HG02870 (cell line): ENCODE measurements at regions not wholly inside any gene's neighbourhood (a gene's known extent, or its start where the extent isn't known, plus 50 kb on each side); places are given as distances from the start of the nearest gene placed in this dataset.

ENCODE experiments used
- ATAC-seq: cut with Tn5 transposase; IDR thresholded peaks from one replicate; pipeline ENCODE4 v1.9.1; 2021; ENCODE audit warnings: mild to moderate bottlenecking, moderate library complexity; ENCODE audit not compliant: unreplicated experiment

DNA sequence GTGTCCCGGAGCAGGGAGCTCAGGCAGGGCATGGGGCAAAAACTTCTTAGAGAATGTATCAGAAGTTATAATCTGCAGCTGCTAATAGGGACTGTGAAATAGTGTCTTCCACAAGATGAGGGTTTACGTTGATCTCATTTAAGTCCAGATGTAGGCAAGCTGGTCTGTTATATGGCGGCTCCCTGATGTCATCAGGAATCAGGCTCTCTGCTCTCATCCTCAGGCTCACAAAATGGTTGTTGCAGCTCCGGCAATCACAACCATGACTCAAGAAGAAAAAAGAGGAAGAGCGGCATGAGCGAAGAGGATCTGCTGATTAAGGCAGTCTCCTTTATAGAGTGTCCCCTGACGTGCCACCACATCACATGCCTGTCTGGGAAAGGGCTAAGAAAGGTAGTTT, 191.3 kb downstream of the KLF5 start:
- ATAC-seq, result no peak

DNA sequence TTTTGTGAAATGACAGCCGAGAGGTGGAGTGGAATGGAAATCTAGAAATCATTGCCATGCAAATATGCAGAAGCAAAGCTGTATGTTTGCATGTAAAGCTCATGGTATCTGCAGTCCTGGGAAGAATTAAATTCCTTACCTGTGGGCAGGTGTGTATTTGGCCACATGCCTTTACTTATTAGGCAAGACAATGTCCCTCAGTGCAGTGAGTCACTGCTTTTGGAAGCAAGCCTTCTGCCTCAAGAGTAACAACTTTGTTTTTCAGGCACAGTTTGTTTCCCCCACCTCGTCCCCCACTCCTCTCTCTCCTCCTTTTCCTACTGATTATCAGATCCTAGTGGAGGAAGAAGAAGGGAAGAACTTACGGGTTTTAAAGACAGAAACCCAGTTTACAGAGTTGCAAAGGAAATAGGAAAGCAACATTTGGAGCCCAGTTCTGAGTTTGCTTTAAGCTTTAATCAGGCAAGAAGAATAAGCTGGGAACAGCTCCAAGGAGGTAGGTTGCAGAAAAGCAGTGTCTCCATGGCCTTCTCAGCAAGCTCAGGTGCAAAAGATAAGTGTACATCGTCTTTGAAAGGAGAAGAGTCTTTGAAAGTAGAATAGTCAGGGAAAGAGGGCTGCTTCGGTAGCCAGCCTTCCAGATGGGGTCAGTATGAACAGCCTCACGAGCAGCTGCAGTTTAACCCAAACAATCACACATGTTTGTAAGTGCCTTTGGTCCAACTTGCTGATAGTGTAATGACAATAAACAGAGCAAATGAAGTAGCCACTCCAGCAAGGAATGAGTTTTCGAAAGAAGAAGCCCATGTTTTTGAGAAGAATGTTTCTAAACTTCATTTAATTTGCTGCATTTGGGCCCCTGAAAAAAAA, 190.1 kb downstream of the KLF5 start:
- no peak for ATAC-seq

DNA sequence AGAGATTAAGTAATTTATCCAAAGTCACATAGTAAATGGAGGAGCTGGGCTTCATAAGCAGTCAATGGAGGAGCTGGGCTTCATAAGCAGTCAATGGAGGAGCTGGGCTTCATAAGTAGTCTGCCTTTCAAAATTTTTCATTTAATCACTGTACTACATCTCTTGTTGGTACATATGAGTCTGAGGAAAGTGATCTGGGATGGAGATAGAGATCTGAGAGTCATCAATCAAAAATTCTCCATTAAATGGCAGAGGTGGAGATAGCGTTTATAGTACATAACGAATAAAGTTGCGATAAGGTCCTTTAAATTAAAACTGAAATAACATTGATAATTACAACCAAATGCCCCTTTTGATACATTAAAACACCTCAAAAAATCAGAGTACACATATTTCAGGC, 189.3 kb downstream of the KLF5 start:
- no peak for ATAC-seq

DNA sequence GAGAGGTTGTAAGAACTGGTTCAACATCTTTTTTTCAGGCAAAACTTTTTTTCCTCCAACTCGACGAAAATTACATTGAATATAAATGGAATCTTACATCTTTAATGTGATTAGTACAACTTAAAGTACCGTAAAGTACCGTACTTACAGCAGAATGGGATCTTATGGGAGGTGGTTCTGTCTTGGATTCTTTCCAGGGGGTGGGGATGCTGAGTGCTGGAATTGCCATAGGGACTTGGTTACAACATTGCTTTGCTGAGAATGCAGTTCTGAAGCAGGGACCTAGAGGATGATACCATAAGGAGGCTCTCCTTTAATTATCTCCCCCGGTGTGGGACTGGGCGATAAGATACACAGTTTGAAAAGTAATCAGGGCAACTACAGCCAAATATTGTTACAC, 186.4 kb downstream of the KLF5 start:
- no peak for ATAC-seq

DNA sequence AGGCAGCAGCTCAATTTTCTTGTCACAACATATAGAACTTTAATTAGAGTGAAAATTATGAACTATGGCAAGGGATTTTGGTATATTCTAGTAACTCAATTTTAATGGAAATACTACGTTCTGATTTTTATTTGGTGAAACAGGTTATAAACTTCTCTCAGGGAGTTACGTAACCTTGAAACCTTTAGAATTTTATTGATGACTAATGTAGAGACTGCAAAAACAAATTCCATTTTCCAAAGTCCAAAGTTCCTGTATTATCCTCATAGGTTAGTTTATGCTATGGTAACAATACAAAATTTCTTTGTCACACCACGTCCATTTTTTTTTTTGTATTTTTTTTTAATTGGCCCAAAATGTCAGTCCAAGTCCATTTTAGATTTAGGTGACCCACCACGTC, 185.7 kb downstream of the KLF5 start:
- ATAC-seq, result no peak

DNA sequence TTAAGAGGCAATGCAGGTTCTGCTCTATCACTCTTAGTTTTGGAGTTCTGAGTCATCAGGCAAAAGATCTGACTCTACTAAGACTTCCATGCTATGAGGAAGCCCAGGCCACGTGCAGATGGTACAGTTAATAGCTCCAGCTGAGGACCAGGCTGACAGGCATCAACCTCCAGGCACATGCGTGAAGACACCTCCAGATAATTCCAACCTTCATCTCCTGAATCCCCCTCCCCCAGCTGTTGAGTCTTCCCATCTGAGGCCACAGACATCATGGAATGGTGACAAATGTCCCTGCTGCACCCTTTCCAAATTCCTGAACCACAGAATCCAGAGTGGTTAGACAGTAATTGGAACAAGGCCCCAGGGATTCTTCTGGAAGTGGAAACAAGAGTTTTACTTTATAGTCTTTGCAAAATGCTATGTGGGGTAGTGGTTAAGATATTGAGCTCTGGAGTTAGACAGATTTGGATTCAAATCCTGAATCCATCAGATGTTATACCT, 183.8 kb downstream of the KLF5 start:
- no peak for ATAC-seq

DNA sequence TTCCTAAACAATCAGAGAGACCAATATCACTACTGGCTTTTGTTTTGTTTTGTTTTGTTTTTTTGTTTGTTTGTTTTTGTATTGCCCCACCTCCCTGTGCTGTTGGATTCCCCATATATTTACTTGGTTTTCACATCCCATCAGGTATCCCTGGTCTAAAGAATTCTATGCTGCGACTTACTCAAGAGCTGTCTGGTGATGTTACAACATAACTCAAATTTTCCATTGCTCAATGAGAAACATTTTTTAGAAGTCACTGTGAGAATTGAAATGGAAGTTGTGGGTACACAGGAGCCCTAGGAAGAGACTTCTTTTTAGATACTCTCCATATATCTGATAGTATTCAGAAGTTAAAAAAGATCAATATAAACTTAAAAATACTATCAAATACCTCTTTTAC, 181.4 kb downstream of the KLF5 start:
- ATAC-seq, result no peak

DNA sequence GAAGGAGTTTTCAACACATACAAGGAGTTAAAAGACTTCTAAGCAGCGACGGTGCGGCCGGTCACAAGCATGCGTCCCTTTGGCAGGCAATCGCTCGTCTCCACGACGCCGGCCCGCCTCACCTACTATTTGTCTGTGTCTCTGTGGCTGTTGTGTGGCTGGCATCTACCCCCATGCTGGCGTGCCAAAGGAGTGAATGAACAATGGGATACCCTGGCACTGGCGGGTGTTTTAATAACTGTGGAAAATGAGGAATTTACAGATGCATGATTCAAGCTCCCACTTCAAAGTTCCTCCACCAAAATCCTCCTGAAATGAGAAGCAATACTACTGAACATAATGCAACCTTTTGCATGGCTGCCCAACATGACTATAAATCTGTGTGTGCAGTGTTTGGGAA, 176.6 kb downstream of the KLF5 start:
- no peak for ATAC-seq

DNA sequence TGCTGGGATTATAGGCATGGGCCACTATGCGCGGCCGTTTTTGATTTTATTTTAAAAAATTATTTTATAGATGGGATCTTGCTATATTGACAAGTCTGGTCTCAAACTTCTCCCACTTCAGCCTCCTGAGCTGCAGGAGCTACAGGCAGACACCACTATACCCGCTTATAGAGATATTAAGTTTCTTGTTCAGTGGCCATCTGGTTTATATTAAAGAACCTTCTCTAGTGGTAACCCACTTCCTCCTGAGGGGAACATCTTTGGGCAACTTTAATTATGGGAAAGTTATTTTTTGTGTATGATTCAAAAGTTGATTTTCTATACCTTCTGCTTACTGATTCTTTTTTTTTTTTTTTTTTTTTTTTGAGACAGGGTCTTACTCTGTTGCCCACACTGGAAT, 172.7 kb downstream of the KLF5 start:
- no peak for ATAC-seq

DNA sequence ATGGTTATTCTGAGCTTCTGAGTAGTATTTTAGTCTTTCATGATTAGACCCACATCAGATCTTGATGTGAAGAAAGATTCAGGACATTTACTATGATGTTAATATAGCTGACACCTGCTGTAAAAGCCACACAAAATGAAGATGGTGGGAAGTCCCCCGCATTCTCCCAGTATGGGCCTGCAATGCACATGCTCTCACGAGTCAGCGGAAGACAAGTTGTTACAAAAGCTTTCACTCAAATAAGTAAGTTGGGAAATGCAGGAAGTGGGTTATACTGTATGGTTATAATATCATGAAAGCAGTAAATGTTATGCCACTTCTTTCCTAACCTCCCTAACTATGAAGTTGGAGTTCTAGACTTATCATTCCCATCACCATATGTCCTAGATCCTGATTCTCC, 171.9 kb downstream of the KLF5 start:
- no peak for ATAC-seq

DNA sequence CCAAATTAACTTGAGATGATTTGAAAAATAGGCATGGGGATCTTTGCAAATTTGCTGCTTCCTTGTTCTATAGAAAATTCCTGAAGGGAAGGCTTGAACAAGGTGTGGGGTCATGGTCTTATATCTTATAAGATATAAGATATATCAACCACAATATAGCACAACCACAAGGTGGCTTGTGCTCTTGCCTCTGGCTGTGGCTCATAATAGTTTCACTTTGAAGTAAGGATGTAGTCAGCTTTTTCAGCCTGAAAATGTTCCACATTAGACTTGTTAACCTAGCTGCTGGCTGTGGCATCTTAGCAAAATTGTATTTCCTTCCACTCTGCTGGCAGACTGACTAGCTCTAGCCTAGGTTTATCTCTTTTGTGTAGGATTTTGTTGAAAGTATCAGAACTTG, 169.7 kb downstream of the KLF5 start:
- no peak for ATAC-seq

DNA sequence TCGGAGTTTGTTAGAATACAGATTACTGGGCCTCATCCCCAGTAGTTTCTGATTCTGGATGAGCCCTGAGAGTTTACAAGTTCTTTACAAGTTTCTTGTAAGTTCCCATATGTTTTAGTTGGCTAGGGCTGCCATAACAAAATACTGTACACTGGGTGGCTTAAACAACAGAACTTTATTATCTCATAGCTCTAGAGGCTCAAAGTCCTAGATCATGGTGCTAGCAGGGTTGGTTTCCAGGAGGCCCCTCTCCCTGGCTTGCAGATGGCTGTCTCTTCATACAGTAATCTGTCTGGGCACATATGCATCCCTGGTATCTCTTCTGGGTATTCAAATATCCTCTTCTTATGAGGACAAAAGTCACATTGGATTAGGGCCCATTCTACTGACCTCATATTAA, 167.2 kb downstream of the KLF5 start:
- ATAC-seq, result no peak

DNA sequence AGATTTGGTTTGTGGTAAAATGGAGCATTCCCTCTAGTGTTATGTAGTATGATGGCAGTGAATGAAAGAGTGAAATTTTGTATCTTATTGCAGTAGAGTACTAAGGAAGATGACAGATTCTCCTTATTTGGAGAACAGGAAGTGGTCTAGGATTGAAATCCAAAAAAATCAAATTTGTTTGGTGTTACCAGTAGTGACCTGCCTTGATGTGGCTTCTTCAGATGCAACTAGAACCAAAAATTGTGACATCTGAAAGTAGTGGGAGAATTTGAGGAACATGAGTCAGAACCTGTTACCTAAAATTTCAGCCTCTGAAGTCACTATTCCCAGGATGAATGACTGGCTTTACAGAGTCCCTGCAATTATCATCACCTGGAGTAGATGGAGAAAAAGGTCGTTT, 165.9 kb downstream of the KLF5 start:
- no peak for ATAC-seq

DNA sequence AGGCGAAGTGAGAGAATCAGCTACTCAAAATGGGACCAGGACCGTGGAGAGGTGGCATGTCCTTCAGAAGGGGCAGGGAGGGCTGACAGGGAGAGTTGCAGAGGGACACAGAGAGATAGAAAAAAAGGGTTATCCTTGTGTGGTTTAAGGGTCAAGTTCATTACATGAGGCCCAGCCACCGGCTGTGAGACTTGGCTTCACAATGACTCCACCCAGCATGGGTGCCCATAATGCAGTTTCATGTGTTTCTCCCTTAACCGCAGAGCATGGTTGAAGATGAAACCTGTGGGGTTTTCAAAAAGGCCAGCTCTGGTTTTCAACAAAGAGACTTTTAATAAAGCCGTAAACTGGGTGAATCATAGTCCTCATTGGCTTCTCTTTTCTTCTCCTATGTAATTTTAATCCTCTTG, 164.6 kb downstream of the KLF5 start:
- ATAC-seq, result peak; percentile 89

DNA sequence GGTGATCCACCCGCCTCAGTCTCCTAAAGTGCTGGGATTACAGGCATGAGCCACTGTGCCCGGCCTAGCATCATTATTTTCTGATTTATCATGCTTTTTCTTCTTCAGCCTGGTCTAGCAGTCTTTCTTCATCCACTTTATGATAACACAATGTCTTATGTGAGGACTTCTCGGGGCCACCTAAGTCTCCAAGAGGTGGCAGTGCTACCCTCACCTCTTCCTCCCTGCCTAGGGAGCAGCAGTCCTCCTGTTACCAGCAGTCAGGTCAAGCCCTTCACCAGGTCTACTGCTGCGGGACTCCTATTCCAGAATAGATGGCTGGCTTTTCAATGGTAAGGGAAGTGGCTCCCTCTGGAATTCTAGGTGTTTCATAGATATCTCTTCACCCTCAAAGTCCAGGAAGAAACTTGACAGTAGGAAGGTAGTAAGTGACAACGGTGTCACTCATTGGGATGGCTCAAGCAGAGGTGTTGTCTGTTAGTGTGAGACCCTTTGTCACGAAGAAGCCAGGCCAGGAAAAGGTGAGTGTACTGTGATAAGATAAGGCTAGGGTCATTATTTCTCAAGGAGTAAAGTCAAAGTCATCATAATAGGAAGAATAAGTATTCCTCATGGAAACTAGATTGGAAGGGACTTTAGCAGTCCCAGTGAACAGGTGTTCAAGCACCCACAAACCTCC, 164.0 kb downstream of the KLF5 start:
- no peak for ATAC-seq

DNA sequence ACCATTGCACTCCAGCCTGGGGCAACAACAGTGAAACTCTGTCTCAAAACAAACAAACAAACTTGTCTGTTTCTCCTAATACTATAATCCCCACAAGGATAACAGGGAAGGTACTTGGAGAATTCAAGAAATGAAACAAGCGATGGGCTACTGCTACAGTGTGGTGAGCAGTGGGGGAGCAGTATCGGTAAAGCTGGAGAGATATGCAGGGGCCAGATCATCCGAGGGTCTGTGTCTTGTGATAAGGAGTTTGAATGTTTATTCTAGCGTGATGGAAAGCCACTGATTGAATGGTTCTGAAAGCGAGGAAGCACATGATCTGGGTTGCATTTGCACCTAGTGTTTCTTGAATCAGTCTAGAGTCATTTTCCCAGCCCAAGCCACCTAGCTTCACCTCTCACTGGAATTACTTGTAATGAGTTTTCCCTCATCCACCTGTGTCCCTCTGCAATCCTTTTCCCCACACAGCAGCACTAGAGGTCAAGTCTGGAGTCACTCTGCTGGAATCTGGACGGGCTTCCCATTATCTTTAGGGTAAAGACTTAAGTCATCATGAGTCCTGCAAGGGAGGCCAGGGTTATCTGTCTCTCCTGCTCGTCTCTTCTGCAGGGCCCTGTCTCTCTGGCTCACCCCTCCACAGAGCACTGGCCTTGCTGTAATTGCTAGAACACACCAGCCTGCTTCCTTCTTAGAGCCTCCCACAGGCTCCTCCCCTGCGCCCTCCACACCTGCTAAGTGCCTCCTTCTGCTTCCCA, 162.3 kb downstream of the KLF5 start:
- no peak for ATAC-seq

DNA sequence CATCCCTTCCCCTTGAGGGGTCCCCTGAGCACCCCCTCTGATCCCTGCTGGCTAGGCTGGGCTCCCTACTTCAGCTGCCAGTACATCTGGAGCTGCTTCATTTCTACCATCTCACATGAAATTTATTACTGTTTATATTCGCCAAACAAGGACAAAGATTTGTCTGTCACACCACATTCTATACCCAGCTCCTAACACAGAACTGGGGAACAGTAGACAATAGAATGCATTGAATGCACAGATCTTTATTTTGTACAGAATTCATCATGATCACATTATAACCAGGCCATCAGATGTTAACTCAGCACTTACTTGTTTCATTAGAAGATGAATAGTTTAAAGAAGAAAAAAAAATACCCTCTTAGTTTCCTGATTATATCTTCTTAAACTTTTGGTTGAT, 159.4 kb downstream of the KLF5 start:
- ATAC-seq, result no peak

DNA sequence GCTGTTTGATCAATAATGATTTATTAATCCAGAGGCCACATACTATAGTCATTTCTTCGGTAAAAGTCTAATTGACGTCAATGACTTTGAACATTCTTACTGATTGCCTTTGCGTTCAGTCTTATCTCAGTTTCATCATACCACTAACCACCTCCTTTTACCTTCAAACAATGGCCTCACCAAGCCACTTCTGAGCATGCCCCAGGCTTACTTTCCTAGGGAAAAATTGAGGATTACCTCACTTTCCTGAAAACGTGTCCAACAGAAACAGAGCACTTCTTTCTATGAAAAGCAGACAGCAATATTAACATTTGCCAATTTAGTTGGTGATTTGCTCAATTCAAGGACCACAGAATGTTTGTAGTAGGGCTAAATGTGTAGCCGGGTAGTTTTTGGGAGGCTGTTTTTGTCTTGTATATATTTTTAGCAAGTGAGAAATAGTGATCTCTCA, 157.6 kb downstream of the KLF5 start:
- ATAC-seq, result no peak

DNA sequence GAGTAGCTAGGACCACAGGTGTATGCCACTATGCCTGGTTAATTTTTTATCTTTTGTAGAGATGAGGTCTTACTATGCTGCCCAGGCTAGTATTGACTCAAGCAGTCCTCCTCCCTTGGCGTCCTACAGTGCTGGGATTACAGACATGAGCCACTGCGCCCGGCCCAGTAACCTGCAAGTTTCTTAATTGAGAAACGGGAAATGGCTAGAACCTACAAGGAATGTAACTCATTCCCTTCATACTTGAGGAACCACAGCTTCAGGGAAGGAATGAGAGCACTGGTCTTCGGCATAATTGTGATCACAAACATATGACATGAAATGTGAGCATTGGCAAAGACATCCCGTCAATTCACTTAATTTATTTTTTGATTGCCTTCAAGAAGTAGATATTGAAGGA, 157.0 kb downstream of the KLF5 start:
- no peak for ATAC-seq

DNA sequence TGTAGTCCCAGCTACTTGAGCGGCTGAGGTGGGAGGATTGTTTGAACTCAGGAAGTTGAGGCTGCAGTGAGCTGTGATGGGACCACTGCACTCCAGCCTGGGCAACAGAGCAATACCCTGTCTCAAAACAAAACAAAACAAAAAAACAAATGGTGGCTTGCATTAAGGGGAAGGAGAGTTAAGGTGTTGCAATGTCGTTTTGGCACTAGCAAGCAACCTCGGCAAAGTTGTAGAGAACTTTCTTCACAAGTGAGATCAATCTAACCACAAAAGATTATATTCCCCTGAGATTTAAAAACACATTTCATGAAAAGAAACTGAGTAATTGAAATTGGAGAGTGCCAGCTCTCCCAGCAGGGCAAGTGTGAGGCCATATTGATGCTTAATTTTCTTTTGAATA, 153.7 kb downstream of the KLF5 start:
- ATAC-seq, result no peak

DNA sequence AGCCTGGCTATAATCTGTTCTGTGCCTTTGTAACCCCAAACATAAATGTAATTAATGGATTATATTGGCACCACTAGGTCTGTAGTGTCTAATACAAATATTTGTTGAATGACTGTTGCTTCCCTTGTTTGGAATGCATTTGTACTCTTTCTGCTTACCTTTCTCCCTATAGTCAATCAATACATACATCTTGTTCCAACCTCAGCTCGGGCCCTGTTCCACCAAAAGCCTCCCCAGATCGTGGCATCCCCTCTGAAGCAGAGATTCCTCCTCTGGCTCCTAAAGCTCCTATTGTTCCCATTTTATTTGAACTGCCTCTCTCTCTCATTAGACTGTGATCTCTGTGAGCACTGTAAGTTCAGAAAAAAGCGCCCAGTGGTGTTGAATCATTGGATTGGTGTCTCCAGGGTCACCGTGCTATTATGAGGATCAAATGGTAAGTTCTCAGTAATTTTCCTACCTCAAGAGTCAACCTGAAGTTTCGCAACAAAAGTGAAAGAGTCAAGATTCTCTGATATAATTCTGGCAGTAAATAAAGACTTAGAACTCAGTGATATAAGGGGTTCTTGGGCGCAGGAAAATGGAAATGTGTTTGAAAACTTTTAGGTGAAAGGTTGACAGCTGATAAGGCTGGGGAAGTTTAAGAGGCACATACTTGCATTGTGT, 151.5 kb downstream of the KLF5 start:
- no peak for ATAC-seq
